ENCODE measurements at regions not wholly inside any gene's neighbourhood (a gene's known extent, or its start where the extent isn't known, plus 50 kb on each side); places are given as distances from the start of the nearest gene placed in this dataset.
"Not testable (repeated sequence)": the region's sequence is repeated elsewhere in the genome, so short reads cannot be mapped to it uniquely, and the experiment has no call there.

GRCh38 chr13:71214357-71214756 lies 652.6 kb downstream of the DACH1 start:
- no peak for DNase-seq (ENCODE audit: low read depth)

GRCh38 chr13:71213252-71213821 lies 653.7 kb downstream of the DACH1 start:
- DNase-seq (ENCODE audit: low read depth): no peak

GRCh38 chr13:71210861-71211260 lies 656.1 kb downstream of the DACH1 start:
- DNase-seq (ENCODE audit: low read depth): no peak

GRCh38 chr13:71209217-71209616 lies 657.8 kb downstream of the DACH1 start:
- DNase-seq (ENCODE audit: low read depth): no peak

GRCh38 chr13:71184583-71184982 lies 682.4 kb downstream of the DACH1 start:
- not testable (repeated sequence) for DNase-seq (ENCODE audit: low read depth)

- DNase-seq (ENCODE audit: low read depth): not testable (repeated sequence)
These were observed 683.7 kb downstream of the DACH1 start for GRCh38 chr13:71183352-71183751.

GRCh38 chr13:71171740-71172139 lies 695.3 kb downstream of the DACH1 start:
- no peak for DNase-seq (ENCODE audit: low read depth)

GRCh38 chr13:71169180-71169579 lies 697.8 kb downstream of the DACH1 start:
- no peak for DNase-seq (ENCODE audit: low read depth)

- DNase-seq (ENCODE audit: low read depth): no peak
These were observed 710.5 kb downstream of the DACH1 start for GRCh38 chr13:71156550-71156949.

GRCh38 chr13:71149498-71150363 lies 717.3 kb downstream of the DACH1 start:
- DNase-seq (ENCODE audit: low read depth): no peak

GRCh38 chr13:71149046-71149445 lies 718.0 kb downstream of the DACH1 start:
- no peak for DNase-seq (ENCODE audit: low read depth)

GRCh38 chr13:71148396-71148795 lies 718.6 kb downstream of the DACH1 start:
- DNase-seq (ENCODE audit: low read depth): no peak

GRCh38 chr13:71144883-71145282 lies 722.1 kb downstream of the DACH1 start:
- no peak for DNase-seq (ENCODE audit: low read depth)

GRCh38 chr13:71137101-71137500 lies 729.9 kb downstream of the DACH1 start:
- no peak for DNase-seq (ENCODE audit: low read depth)

- no peak for DNase-seq (ENCODE audit: low read depth)
These were observed 742.8 kb downstream of the DACH1 start for GRCh38 chr13:71124230-71124629.

GRCh38 chr13:71118779-71119364 lies 748.1 kb downstream of the DACH1 start:
- no peak for DNase-seq (ENCODE audit: low read depth)

GRCh38 chr13:71117920-71118319 lies 749.1 kb downstream of the DACH1 start:
- DNase-seq (ENCODE audit: low read depth): no peak

GRCh38 chr13:71115301-71115700 lies 751.7 kb downstream of the DACH1 start:
- DNase-seq (ENCODE audit: low read depth): no peak

- DNase-seq (ENCODE audit: low read depth): no peak
These were observed 770.6 kb downstream of the DACH1 start for GRCh38 chr13:71096421-71096820.

- DNase-seq (ENCODE audit: low read depth): no peak
These were observed 776.0 kb downstream of the DACH1 start for GRCh38 chr13:71090990-71091389.

- DNase-seq (ENCODE audit: low read depth): no peak
These were observed 777.9 kb downstream of the DACH1 start for GRCh38 chr13:71089056-71089455.

- DNase-seq (ENCODE audit: low read depth): no peak
These were observed 779.6 kb downstream of the DACH1 start for GRCh38 chr13:71087432-71087831.

GRCh38 chr13:71087006-71087405 lies 780.0 kb downstream of the DACH1 start:
- no peak for DNase-seq (ENCODE audit: low read depth)
